Sigmoid colon (tissue), 6 donors: ENCODE measurements at regions not wholly inside any gene's neighbourhood (a gene's known extent, or its start where the extent isn't known, plus 50 kb on each side); places are given as distances from the start of the nearest gene placed in this dataset.

Experiments
- DNase-seq: peaks from one replicate; pipeline ENCODE4 v3.0.0-alpha.2; 2019
- H3K27ac ChIP-seq, 4 donors: fragments of 200-600 bp; sonication (generic); one replicate each; pipeline ENCODE4 v1.5.1; 2016 to 2019; ENCODE audit warnings: mild to moderate bottlenecking in 1 of 4
- H3K27me3 ChIP-seq, 3 donors: fragments of 200-600 bp; sonication (generic); one replicate each; pipeline ENCODE4 v1.5.1; 2019; ENCODE audit warnings: mild to moderate bottlenecking in 1 of 3
- H3K36me3 ChIP-seq, 4 donors: fragments of 200-600 bp; sonication (generic); one replicate each; pipeline ENCODE4 v1.5.1; 2016 to 2019
- H3K4me1 ChIP-seq, 4 donors: fragments of 200-600 bp; sonication (generic); one replicate each; pipeline ENCODE4 v1.5.1; 2017 to 2019
- H3K4me3 ChIP-seq, 4 donors: fragments of 200-600 bp; sonication (generic); one replicate each; pipeline ENCODE4 v1.5.1; 2017 to 2019; ENCODE audit warnings: mild to moderate bottlenecking in 2 of 4, moderate library complexity in 1 of 4
- H3K9me3 ChIP-seq, 4 donors: fragments of 200-600 bp in 3 of 4; sonication (generic) in 3 of 4; one replicate each; pipeline versions ENCODE4 v1.5.1 to v1.6.1; 2013 to 2019
- CTCF ChIP-seq, 4 experiments: fragments of 450-650 bp in 3 of 4; fragments of 200-600 bp in 1 of 4; IDR thresholded peaks; one replicate each; pipeline ENCODE4 v1.5.1; 2016 to 2019; ENCODE audit warnings: antibody characterized with exemption in 4 of 4, mild to moderate bottlenecking in 3 of 4, moderate library complexity in 2 of 4
- EP300 ChIP-seq, 4 donors: sonication (generic); formaldehyde crosslinking; IDR thresholded peaks; one replicate each; pipeline ENCODE4 v1.6.1; 2017; ENCODE audit warnings: antibody characterized with exemption in 4 of 4
- POLR2A ChIP-seq, 2 donors: fragments of 450-650 bp; IDR thresholded peaks; one replicate each; pipeline ENCODE4 v1.6.1; 2016; ENCODE audit warnings: antibody characterized with exemption in 2 of 2, mild to moderate bottlenecking in 2 of 2, moderate library complexity in 2 of 2
- POLR2AphosphoS5 ChIP-seq, 4 donors: sonication (generic); formaldehyde crosslinking; IDR thresholded peaks; one replicate each; pipeline ENCODE4 v1.6.1; 2017; ENCODE audit warnings: antibody characterized with exemption in 4 of 4
- WGBS, 2 donors: extraction: QIAGEN DNeasy Blood & Tissue Kit; methylation state at CpG; one replicate each; pipeline ENCODE4 v1.1.7; 2013; 5-methylcytosine and 5-hydroxymethylcytosine counted together
- intact Hi-C: fragments of 100-400 bp; cut with DNase I; formaldehyde crosslinking; loops from one replicate; pipeline ENCODE4 v1.15.1; 2023
- donor health status: healthy with polysubstance abuse.
- donor health status: healthy.

DNA sequence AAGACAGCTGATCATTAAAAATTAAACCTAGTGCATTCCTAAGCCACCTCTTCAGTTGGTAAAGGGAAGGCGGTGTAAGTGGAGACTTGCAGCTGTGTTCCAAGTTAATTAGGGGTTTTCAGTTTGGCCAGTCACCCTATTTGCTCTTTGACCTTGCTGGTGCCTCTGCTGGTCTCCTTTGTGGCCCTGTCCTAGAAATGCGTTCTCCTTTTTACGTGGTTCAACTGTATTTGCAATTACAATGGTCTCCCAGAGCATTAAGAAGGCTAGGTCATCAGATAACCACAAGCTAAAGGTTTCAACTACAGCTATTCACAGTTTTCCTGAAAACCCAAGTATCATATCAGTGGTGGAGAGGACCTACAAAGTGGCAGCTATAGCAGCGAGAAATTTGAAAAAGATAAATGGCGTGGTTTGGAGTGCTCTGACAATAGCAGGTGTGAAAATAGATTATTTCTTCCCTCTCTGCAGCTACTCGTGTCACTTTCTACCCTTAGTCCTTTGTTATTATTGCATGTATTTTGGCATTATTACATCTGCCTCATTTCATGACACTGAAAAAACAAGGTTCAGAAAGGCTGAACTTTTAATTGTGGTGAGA lies 203.5 kb upstream of the TBC1D5 start:
- no peaks in the 10 kb centered on the region for H3K9me3 ChIP-seq

GRCh38 chr3:17945018-17945798 lies 202.8 kb upstream of the TBC1D5 start:
- intact Hi-C loops: no loop called here

More for the DNA sequence above, 203.5 kb upstream of the TBC1D5 start:
- Histone ChIP-seq H3K36me3 (no peaks in the 10 kb centered on the region), H3K4me1 (peaks cover 0 to 19% (median 9%) of the 10 kb centered on the region in 4 donors), H3K27ac (no peak overlapping the region), H3K4me3 (no peak overlapping the region), H3K27me3 (no peaks in the 10 kb centered on the region)
- DNase-seq: no peak
- intact Hi-C loops: no loop called here
- TF ChIP-seq POLR2A (IDR thresholded peaks at IDR 0.05): no peak
- TF ChIP-seq CTCF (IDR thresholded peaks at IDR 0.05): no peak
- TF ChIP-seq EP300 (IDR thresholded peaks at IDR 0.05): no peak
- TF ChIP-seq POLR2AphosphoS5 (IDR thresholded peaks at IDR 0.05): no peak
- WGBS, 2 donors: 72 to 87% methylated on average over 6 of the region's 6 CpGs

DNA sequence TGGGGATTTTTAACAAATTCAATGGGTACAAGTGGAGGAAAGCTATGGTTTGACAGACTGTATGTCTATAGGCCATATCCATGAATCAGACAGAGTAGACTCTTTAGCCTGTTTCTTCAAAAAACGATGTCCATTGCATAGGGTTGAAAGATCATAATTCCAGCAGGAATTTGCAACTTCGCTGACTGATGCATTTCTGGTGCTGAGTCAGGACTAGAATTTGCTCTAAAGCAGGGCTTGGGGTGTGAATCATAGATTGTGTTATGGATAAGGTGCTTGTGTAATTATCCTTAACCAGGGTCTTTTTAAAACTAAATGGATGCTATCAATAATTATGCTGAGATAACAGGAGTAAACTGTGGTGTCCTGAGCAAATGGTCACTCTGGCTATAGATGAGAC lies 200.4 kb upstream of the TBC1D5 start:
- 87 to 93% methylated on average over 2 of the region's 2 CpGs for WGBS, 2 donors
- DNase-seq: no peak
- intact Hi-C loops: no loop called here
- Histone ChIP-seq H3K27ac (no peak overlapping the region), H3K9me3 (no peaks in the 10 kb centered on the region), H3K4me1 (peaks cover 0 to 24% (median 9%) of the 10 kb centered on the region in 4 donors), H3K27me3 (no peaks in the 10 kb centered on the region), H3K4me3 (no peak overlapping the region), H3K36me3 (no peaks in the 10 kb centered on the region)
- TF ChIP-seq POLR2AphosphoS5 (IDR thresholded peaks at IDR 0.05) (no peak), CTCF (IDR thresholded peaks at IDR 0.05) (no peak), EP300 (IDR thresholded peaks at IDR 0.05) (no peak), POLR2A (IDR thresholded peaks at IDR 0.05) (no peak)

More at GRCh38 chr3:17945018-17945798, 202.8 kb upstream of the TBC1D5 start:
- Histone ChIP-seq H3K9me3 (no peaks in the 10 kb centered on the region), H3K36me3 (no peaks in the 10 kb centered on the region), H3K4me1 (peaks cover 0 to 24% (median 9%) of the 10 kb centered on the region in 4 donors), H3K27ac (no peak overlapping the region), H3K4me3 (no peak overlapping the region), H3K27me3 (no peaks in the 10 kb centered on the region)
- DNase-seq: no peak
- WGBS, 2 donors: 41 to 44% methylated on average over 2 of the region's 2 CpGs
- TF ChIP-seq CTCF (IDR thresholded peaks at IDR 0.05) (no peak), EP300 (IDR thresholded peaks at IDR 0.05) (no peak), POLR2A (IDR thresholded peaks at IDR 0.05) (no peak), POLR2AphosphoS5 (IDR thresholded peaks at IDR 0.05) (no peak)

DNA sequence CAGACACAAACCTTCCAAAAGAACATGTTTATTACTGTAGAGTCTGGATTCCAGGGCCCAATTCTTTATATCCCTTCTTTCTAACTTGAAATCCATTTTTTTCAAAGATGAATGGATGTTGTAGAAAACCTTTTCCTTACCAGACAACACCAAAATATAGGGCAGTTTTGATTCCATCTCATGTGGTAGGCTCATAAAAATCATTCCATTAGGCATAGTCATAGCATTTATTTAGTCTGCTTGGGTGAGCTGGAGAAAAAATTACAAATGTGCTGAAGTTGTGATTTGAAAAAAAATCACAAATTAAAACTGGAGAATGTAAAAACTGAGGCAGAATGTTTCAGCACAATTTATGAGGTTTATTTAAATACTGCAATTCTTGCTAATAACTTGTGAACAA lies 199.3 kb upstream of the TBC1D5 start:
- Histone ChIP-seq H3K27ac (peak overlapping the region in 2 of 4 donors; percentile 40 to 57), H3K9me3 (no peaks in the 10 kb centered on the region), H3K4me3 (no peak overlapping the region), H3K36me3 (no peaks in the 10 kb centered on the region), H3K27me3 (no peaks in the 10 kb centered on the region), H3K4me1 (peaks cover 0 to 24% (median 9%) of the 10 kb centered on the region in 4 donors)
- intact Hi-C loops: no loop called here
- no peak for DNase-seq
- TF ChIP-seq EP300 (IDR thresholded peaks at IDR 0.05): no peak
- TF ChIP-seq POLR2AphosphoS5 (IDR thresholded peaks at IDR 0.05): no peak
- TF ChIP-seq POLR2A (IDR thresholded peaks at IDR 0.05): no peak
- TF ChIP-seq CTCF (IDR thresholded peaks at IDR 0.05): no peak
